ENCODE measurements at regions not wholly inside any gene's neighbourhood (a gene's known extent, or its start where the extent isn't known, plus 50 kb on each side); places are given as distances from the start of the nearest gene placed in this dataset.
"Not testable (repeated sequence)": the region's sequence is repeated elsewhere in the genome, so short reads cannot be mapped to it uniquely, and the experiment has no call there.

GRCh38 chr3:13191016-13191415 is 117.8 kb upstream of the IQSEC1 start:
- Histone ChIP-seq H3K27ac (ENCODE audit: low read length) (no peak overlapping the region), H3K9me3 (ENCODE audit: control insufficient read depth, low read depth, low read length) (no peaks in the 10 kb centered on the region), H3K4me3 (ENCODE audit: low read length) (no peak overlapping the region), H3K27me3 (ENCODE audit: control insufficient read depth, insufficient read depth, low read length) (peaks cover under 1% of the 10 kb centered on the region), H3K36me3 (ENCODE audit: control insufficient read depth, insufficient read depth, low read length) (no peaks in the 10 kb centered on the region), H3K4me1 (ENCODE audit: control insufficient read depth, insufficient read depth, low read length) (no peaks in the 10 kb centered on the region)
- no CpG with 5 or more reads among the region's 12 CpGs for WGBS (ENCODE audit: insufficient coverage, low lambda C conversion rate)
- DNase-seq: no peak

GRCh38 chr3:13190378-13190765 is 117.1 kb upstream of the IQSEC1 start:
- no peak for DNase-seq
- Histone ChIP-seq H3K27me3 (ENCODE audit: control insufficient read depth, insufficient read depth, low read length) (no peaks in the 10 kb centered on the region), H3K4me1 (ENCODE audit: control insufficient read depth, insufficient read depth, low read length) (no peaks in the 10 kb centered on the region), H3K9me3 (ENCODE audit: control insufficient read depth, low read depth, low read length) (no peaks in the 10 kb centered on the region), H3K4me3 (ENCODE audit: low read length) (no peak overlapping the region), H3K27ac (ENCODE audit: low read length) (no peak overlapping the region), H3K36me3 (ENCODE audit: control insufficient read depth, insufficient read depth, low read length) (no peaks in the 10 kb centered on the region)
- no CpG with 5 or more reads among the region's 2 CpGs for WGBS (ENCODE audit: insufficient coverage, low lambda C conversion rate)

- H3K4me3 ChIP-seq (ENCODE audit: low read length): no peak overlapping the region
- no peaks in the 10 kb centered on the region for H3K27me3 ChIP-seq (ENCODE audit: control insufficient read depth, insufficient read depth, low read length)
- no peaks in the 10 kb centered on the region for H3K36me3 ChIP-seq (ENCODE audit: control insufficient read depth, insufficient read depth, low read length)
- H3K27ac ChIP-seq (ENCODE audit: low read length): no peak overlapping the region
- no peaks in the 10 kb centered on the region for H3K9me3 ChIP-seq (ENCODE audit: control insufficient read depth, low read depth, low read length)
- no peaks in the 10 kb centered on the region for H3K4me1 ChIP-seq (ENCODE audit: control insufficient read depth, insufficient read depth, low read length)
- DNase-seq: peak in 1 of 2 donors; percentile 20
- no CpG with 5 or more reads among the region's 11 CpGs for WGBS (ENCODE audit: insufficient coverage, low lambda C conversion rate)
Measured at GRCh38 chr3:13189639-13190377, 116.6 kb upstream of the IQSEC1 start.

- H3K36me3 ChIP-seq (ENCODE audit: control insufficient read depth, insufficient read depth, low read length): no peaks in the 10 kb centered on the region
- H3K9me3 ChIP-seq (ENCODE audit: control insufficient read depth, low read depth, low read length): no peaks in the 10 kb centered on the region
- H3K27me3 ChIP-seq (ENCODE audit: control insufficient read depth, insufficient read depth, low read length): peaks cover 3% of the 10 kb centered on the region
- WGBS (ENCODE audit: insufficient coverage, low lambda C conversion rate): 40% methylated on average over 1 of the region's 1 CpG
- DNase-seq: no peak
- no peak overlapping the region for H3K4me3 ChIP-seq (ENCODE audit: low read length)
- H3K27ac ChIP-seq (ENCODE audit: low read length): no peak overlapping the region
- H3K4me1 ChIP-seq (ENCODE audit: control insufficient read depth, insufficient read depth, low read length): no peaks in the 10 kb centered on the region
Measured at GRCh38 chr3:13188975-13189374, 115.7 kb upstream of the IQSEC1 start.

- Histone ChIP-seq H3K4me3 (ENCODE audit: low read length) (no peak overlapping the region), H3K4me1 (ENCODE audit: control insufficient read depth, insufficient read depth, low read length) (no peaks in the 10 kb centered on the region), H3K9me3 (ENCODE audit: control insufficient read depth, low read depth, low read length) (no peaks in the 10 kb centered on the region), H3K36me3 (ENCODE audit: control insufficient read depth, insufficient read depth, low read length) (no peaks in the 10 kb centered on the region), H3K27ac (ENCODE audit: low read length) (no peak overlapping the region), H3K27me3 (ENCODE audit: control insufficient read depth, insufficient read depth, low read length) (peaks cover 3% of the 10 kb centered on the region)
- DNase-seq: no peak
- WGBS (ENCODE audit: insufficient coverage, low lambda C conversion rate): no CpG with 5 or more reads among the region's 4 CpGs
Measured at GRCh38 chr3:13188181-13188779, 115.1 kb upstream of the IQSEC1 start.

- Histone ChIP-seq H3K4me1 (ENCODE audit: control insufficient read depth, insufficient read depth, low read length) (no peaks in the 10 kb centered on the region), H3K4me3 (ENCODE audit: low read length) (no peak overlapping the region), H3K27ac (ENCODE audit: low read length) (no peak overlapping the region), H3K36me3 (ENCODE audit: control insufficient read depth, insufficient read depth, low read length) (no peaks in the 10 kb centered on the region), H3K9me3 (ENCODE audit: control insufficient read depth, low read depth, low read length) (no peaks in the 10 kb centered on the region), H3K27me3 (ENCODE audit: control insufficient read depth, insufficient read depth, low read length) (peaks cover 3% of the 10 kb centered on the region)
- no peak for DNase-seq
- no CpG with 5 or more reads among the region's 2 CpGs for WGBS (ENCODE audit: insufficient coverage, low lambda C conversion rate)
Measured at GRCh38 chr3:13187593-13187992, 114.4 kb upstream of the IQSEC1 start.

- WGBS (ENCODE audit: insufficient coverage, low lambda C conversion rate): no CpG with 5 or more reads among the region's 9 CpGs
- DNase-seq: no peak
Measured at GRCh38 chr3:13186435-13186815, 113.2 kb upstream of the IQSEC1 start.

GRCh38 chr3:13185737-13186434 is 112.7 kb upstream of the IQSEC1 start:
- DNase-seq: no peak
- Histone ChIP-seq H3K9me3 (ENCODE audit: control insufficient read depth, low read depth, low read length) (no peaks in the 10 kb centered on the region), H3K4me3 (ENCODE audit: low read length) (no peak overlapping the region), H3K36me3 (ENCODE audit: control insufficient read depth, insufficient read depth, low read length) (no peaks in the 10 kb centered on the region), H3K4me1 (ENCODE audit: control insufficient read depth, insufficient read depth, low read length) (no peaks in the 10 kb centered on the region), H3K27me3 (ENCODE audit: control insufficient read depth, insufficient read depth, low read length) (peaks cover 3% of the 10 kb centered on the region), H3K27ac (ENCODE audit: low read length) (no peak overlapping the region)
- WGBS (ENCODE audit: insufficient coverage, low lambda C conversion rate): no CpG with 5 or more reads among the region's 7 CpGs

More at GRCh38 chr3:13186435-13186815, 113.2 kb upstream of the IQSEC1 start:
- Histone ChIP-seq H3K4me3 (ENCODE audit: low read length) (no peak overlapping the region), H3K36me3 (ENCODE audit: control insufficient read depth, insufficient read depth, low read length) (no peaks in the 10 kb centered on the region), H3K4me1 (ENCODE audit: control insufficient read depth, insufficient read depth, low read length) (no peaks in the 10 kb centered on the region), H3K27me3 (ENCODE audit: control insufficient read depth, insufficient read depth, low read length) (peaks cover 3% of the 10 kb centered on the region), H3K27ac (ENCODE audit: low read length) (no peak overlapping the region), H3K9me3 (ENCODE audit: control insufficient read depth, low read depth, low read length) (no peaks in the 10 kb centered on the region)

GRCh38 chr3:13179582-13180210 is 106.5 kb upstream of the IQSEC1 start:
- H3K27me3 ChIP-seq (ENCODE audit: control insufficient read depth, insufficient read depth, low read length); DNase-seq; H3K4me3 ChIP-seq (ENCODE audit: low read length); H3K27ac ChIP-seq (ENCODE audit: low read length); H3K36me3 ChIP-seq (ENCODE audit: control insufficient read depth, insufficient read depth, low read length); H3K9me3 ChIP-seq (ENCODE audit: control insufficient read depth, low read depth, low read length); H3K4me1 ChIP-seq (ENCODE audit: control insufficient read depth, insufficient read depth, low read length): not testable (repeated sequence)
- no CpG with 5 or more reads among the region's 32 CpGs for WGBS (ENCODE audit: insufficient coverage, low lambda C conversion rate)

- WGBS (ENCODE audit: insufficient coverage, low lambda C conversion rate): 100% methylated on average over 1 of the region's 1 CpG
Measured at GRCh38 chr3:13179181-13179580, 106.0 kb upstream of the IQSEC1 start.

More at GRCh38 chr3:13179181-13179580, 106.0 kb upstream of the IQSEC1 start:
- Histone ChIP-seq H3K9me3 (ENCODE audit: control insufficient read depth, low read depth, low read length) (peaks cover 10% of the 10 kb centered on the region), H3K4me3 (ENCODE audit: low read length) (no peak overlapping the region), H3K4me1 (ENCODE audit: control insufficient read depth, insufficient read depth, low read length) (no peaks in the 10 kb centered on the region), H3K27me3 (ENCODE audit: control insufficient read depth, insufficient read depth, low read length) (no peaks in the 10 kb centered on the region), H3K36me3 (ENCODE audit: control insufficient read depth, insufficient read depth, low read length) (no peaks in the 10 kb centered on the region), H3K27ac (ENCODE audit: low read length) (no peak overlapping the region)
- no peak for DNase-seq

Measured in large intestine (tissue), 3 donors.